Natural killer cell (primary cell): ENCODE measurements at regions not wholly inside any gene's neighbourhood (a gene's known extent, or its start where the extent isn't known, plus 50 kb on each side); places are given as distances from the start of the nearest gene placed in this dataset.

Experiments used
- ATAC-seq, 3 donors: fragments of 150-1000 bp in 2 of 3; fragments of 200-7000 bp in 1 of 3; cut with Tn5 transposase; 1 replicate in 1 of 3; 2 replicates in 2 of 3; pipeline ENCODE4 v1.10.0; 2021; ENCODE audit warnings: mild to moderate bottlenecking in 2 of 3, moderate library complexity in 2 of 3
- DNase-seq, 2 donors: peaks; one replicate each; pipeline versions ENCODE4 v3.0.0 to v3.0.0-alpha.2; 2013 to 2021; ENCODE audit warnings: mixed read lengths in 1 of 2
- H3K27ac ChIP-seq: one replicate; pipeline ENCODE4 v1.5.1; 2013; ENCODE audit warnings: mild to moderate bottlenecking, low read length
- H3K27me3 ChIP-seq: one replicate; pipeline ENCODE4 v1.6.1; 2013; ENCODE audit warnings: low read length; ENCODE audit not compliant: control insufficient read depth, insufficient read depth
- H3K36me3 ChIP-seq: one replicate; pipeline ENCODE4 v1.6.1; 2013; ENCODE audit warnings: low read length; ENCODE audit not compliant: control insufficient read depth, insufficient read depth
- H3K4me1 ChIP-seq: one replicate; pipeline ENCODE4 v1.6.1; 2013; ENCODE audit warnings: low read length; ENCODE audit not compliant: control insufficient read depth, insufficient read depth
- H3K4me3 ChIP-seq: one replicate; pipeline ENCODE4 v1.5.1; 2013; ENCODE audit warnings: low read length
- H3K9me3 ChIP-seq: one replicate; pipeline ENCODE4 v1.6.1; 2013; ENCODE audit warnings: low read length; ENCODE audit not compliant: control insufficient read depth, insufficient read depth
- H3K27ac Mint-ChIP-seq, 2 donors: one replicate each; pipeline ENCODE4 v1.8.0; 2022; ENCODE audit warnings: mild to moderate bottlenecking in 2 of 2, mixed read lengths in 2 of 2, moderate library complexity in 1 of 2
- H3K27me3 Mint-ChIP-seq, 2 donors: one replicate each; pipeline ENCODE4 v1.8.0; 2022; ENCODE audit warnings: low read depth in 2 of 2, mixed read lengths in 2 of 2
- H3K36me3 Mint-ChIP-seq: one replicate; pipeline ENCODE4 v1.8.0; 2022; ENCODE audit warnings: mixed read lengths
- H3K4me1 Mint-ChIP-seq, 2 donors: one replicate each; pipeline ENCODE4 v1.8.0; 2022; ENCODE audit warnings: mixed read lengths in 2 of 2
- H3K4me3 Mint-ChIP-seq: one replicate; pipeline ENCODE4 v1.8.0; 2022; ENCODE audit warnings: mild to moderate bottlenecking, moderate library complexity, mixed read lengths
- H3K9me3 Mint-ChIP-seq, 2 donors: one replicate each; pipeline ENCODE4 v1.8.0; 2022; ENCODE audit warnings: mixed read lengths in 2 of 2
- WGBS: methylation state at CpG from one replicate; pipeline ENCODE4 v1.1.7; 2013; ENCODE audit warnings: missing lambda C conversion rate; ENCODE audit not compliant: insufficient coverage; 5-methylcytosine and 5-hydroxymethylcytosine counted together
- intact Hi-C: fragments of 100-400 bp; cut with micrococcal nuclease; formaldehyde crosslinking; loops from one replicate; pipeline ENCODE4 v1.14.2; 2022
- TF ChIP-seq, protein P1 (sequence below): fragments of 200-600 bp; IDR thresholded peaks from one replicate; pipeline ENCODE4 v1.8.0; 2022; ENCODE audit warnings: antibody characterized with exemption

DNA sequence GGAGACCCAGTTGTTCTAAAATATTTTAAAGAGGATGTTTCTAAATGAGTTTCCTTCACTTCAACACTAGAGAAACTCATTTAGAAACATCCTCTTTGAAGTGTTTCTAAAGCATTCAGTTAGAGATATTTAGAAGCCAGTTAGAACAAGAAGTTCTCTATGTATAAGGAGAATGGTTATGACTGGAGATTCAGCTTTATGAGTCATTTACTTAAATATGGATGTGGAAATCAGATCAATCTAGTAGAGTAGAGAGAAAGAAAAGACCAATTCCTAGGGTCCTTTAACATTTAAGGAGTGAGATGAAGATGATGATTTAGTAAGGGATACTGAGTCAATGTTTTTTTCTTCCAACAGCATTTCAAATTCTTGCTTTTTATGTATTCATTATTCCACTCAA is 234.1 kb downstream of the GRXCR1 start:
- Histone ChIP-seq H3K36me3 (no peaks in the 10 kb centered on the region), H3K27ac (no peak overlapping the region), H3K27me3 (no peaks in the 10 kb centered on the region), H3K9me3 (no peaks in the 10 kb centered on the region), H3K4me1 (no peaks in the 10 kb centered on the region), H3K4me3 (no peak overlapping the region)
- no peaks in the 10 kb centered on the region for H3K36me3 Mint-ChIP-seq
- intact Hi-C loops, result no loop called here
- TF ChIP-seq, protein P1, sequence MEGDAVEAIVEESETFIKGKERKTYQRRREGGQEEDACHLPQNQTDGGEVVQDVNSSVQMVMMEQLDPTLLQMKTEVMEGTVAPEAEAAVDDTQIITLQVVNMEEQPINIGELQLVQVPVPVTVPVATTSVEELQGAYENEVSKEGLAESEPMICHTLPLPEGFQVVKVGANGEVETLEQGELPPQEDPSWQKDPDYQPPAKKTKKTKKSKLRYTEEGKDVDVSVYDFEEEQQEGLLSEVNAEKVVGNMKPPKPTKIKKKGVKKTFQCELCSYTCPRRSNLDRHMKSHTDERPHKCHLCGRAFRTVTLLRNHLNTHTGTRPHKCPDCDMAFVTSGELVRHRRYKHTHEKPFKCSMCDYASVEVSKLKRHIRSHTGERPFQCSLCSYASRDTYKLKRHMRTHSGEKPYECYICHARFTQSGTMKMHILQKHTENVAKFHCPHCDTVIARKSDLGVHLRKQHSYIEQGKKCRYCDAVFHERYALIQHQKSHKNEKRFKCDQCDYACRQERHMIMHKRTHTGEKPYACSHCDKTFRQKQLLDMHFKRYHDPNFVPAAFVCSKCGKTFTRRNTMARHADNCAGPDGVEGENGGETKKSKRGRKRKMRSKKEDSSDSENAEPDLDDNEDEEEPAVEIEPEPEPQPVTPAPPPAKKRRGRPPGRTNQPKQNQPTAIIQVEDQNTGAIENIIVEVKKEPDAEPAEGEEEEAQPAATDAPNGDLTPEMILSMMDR, result no peak
- no peaks in the 10 kb centered on the region for H3K4me1 Mint-ChIP-seq
- no peak overlapping the region for H3K4me3 Mint-ChIP-seq
- no peak overlapping the region for H3K27ac Mint-ChIP-seq
- H3K27me3 Mint-ChIP-seq, result no peaks in the 10 kb centered on the region
- ATAC-seq (no peak), DNase-seq (no peak)
- peaks cover 10 to 11% of the 10 kb centered on the region in 2 donors for H3K9me3 Mint-ChIP-seq

- no peaks in the 10 kb centered on the region for H3K27me3 Mint-ChIP-seq
- intact Hi-C loops, result no loop called here
Observed at GRCh38 chr4:43130228-43131021, 237.9 kb downstream of the GRXCR1 start.

GRCh38 chr4:43132010-43132582 is 239.6 kb downstream of the GRXCR1 start:
- H3K4me3 ChIP-seq, result no peak overlapping the region
- Mint-ChIP-seq H3K27me3 (no peaks in the 10 kb centered on the region), H3K27ac (no peak overlapping the region), H3K9me3 (peaks cover 0 to 2% of the 10 kb centered on the region in 2 donors), H3K4me3 (no peak overlapping the region), H3K36me3 (no peaks in the 10 kb centered on the region), H3K4me1 (no peaks in the 10 kb centered on the region)
- no peaks in the 10 kb centered on the region for H3K4me1 ChIP-seq
- DNase-seq (peak in 1 of 2 donors; percentile 9), ATAC-seq (no peak)
- H3K27ac ChIP-seq, result no peak overlapping the region
- no peaks in the 10 kb centered on the region for H3K36me3 ChIP-seq
- TF ChIP-seq, protein P1, result peak; percentile 20
- H3K9me3 ChIP-seq, result no peaks in the 10 kb centered on the region
- intact Hi-C loops, result no loop called here
- 62% methylated on average over 9 of the region's 11 CpGs for WGBS
- no peaks in the 10 kb centered on the region for H3K27me3 ChIP-seq

More at GRCh38 chr4:43130228-43131021, 237.9 kb downstream of the GRXCR1 start:
- Histone ChIP-seq H3K27me3 (no peaks in the 10 kb centered on the region), H3K4me1 (no peaks in the 10 kb centered on the region), H3K27ac (no peak overlapping the region), H3K9me3 (no peaks in the 10 kb centered on the region), H3K4me3 (no peak overlapping the region), H3K36me3 (no peaks in the 10 kb centered on the region)
- ATAC-seq, result no peak
- DNase-seq, result no peak
- 84% methylated on average over 10 of the region's 11 CpGs for WGBS
- TF ChIP-seq, protein P1, result no peak
- Mint-ChIP-seq H3K36me3 (no peaks in the 10 kb centered on the region), H3K9me3 (peaks cover 4 to 9% of the 10 kb centered on the region in 2 donors), H3K4me3 (no peak overlapping the region), H3K27ac (no peak overlapping the region), H3K4me1 (no peaks in the 10 kb centered on the region)
